SK-N-SH (cell line): ENCODE measurements at regions not wholly inside any gene's neighbourhood (a gene's known extent, or its start where the extent isn't known, plus 50 kb on each side); places are given as distances from the start of the nearest gene placed in this dataset.

ENCODE experiments used
- CTCF ChIA-PET: fragments of 300-600, 350-600 bp; formaldehyde crosslinking; extraction: SDS; loops from one replicate; lab custom pipeline; 2021; lab: Yijun Ruan, JAX
- POLR2A ChIA-PET: fragments of 350-600 bp; sonication (Branson Sonifier 250); formaldehyde crosslinking; extraction: SDS; loops from one replicate; lab custom pipeline; 2020; ENCODE audit warnings: antibody characterized with exemption, inconsistent platforms; lab: Yijun Ruan, JAX
- DNase-seq: peaks from one replicate; pipeline ENCODE4 v3.0.0; 2012
- H2AFZ ChIP-seq: fragments of 200-600 bp; sonication (generic); 2 replicates; pipeline ENCODE4 v1.8.1; 2016; ENCODE audit warnings: antibody characterized with exemption, mild to moderate bottlenecking, low read depth
- H3F3A ChIP-seq: fragments of 200-600 bp; sonication (generic); replicated peaks from 2 replicates; pipeline ENCODE3; 2016; ENCODE audit warnings: antibody characterized with exemption, mild to moderate bottlenecking; ENCODE audit not compliant: insufficient read depth
- H3K27ac ChIP-seq, 2 experiments: fragments of 200-500 bp in 1 of 2; fragments of 200-600 bp in 1 of 2; sonication (Bioruptor generic) in 1 of 2; sonication (generic), shearing (Covaris generic) in 1 of 2; 2 replicates each; pipeline versions ENCODE4 v1.5.1 to v1.6.1; 2014 to 2016; ENCODE audit warnings: low read depth in 2 of 2, inconsistent platforms in 1 of 2, low read length in 1 of 2, mild to moderate bottlenecking in 1 of 2, mixed read lengths in 1 of 2
- H3K27me3 ChIP-seq: fragments of 200-600 bp; sonication (generic), shearing (Covaris generic); 2 replicates; pipeline ENCODE4 v1.6.1; 2016; ENCODE audit warnings: mixed run types; ENCODE audit not compliant: insufficient read depth
- H3K36me3 ChIP-seq, 2 experiments: fragments of 200-500 bp in 1 of 2; fragments of 200-600 bp in 1 of 2; sonication (Bioruptor generic) in 1 of 2; sonication (generic) in 1 of 2; replicated peaks in 1 of 2; 2 replicates each; pipeline versions ENCODE3 to v1.5.1; 2014 to 2016; ENCODE audit warnings: low read length in 1 of 2, mild to moderate bottlenecking in 1 of 2; ENCODE audit not compliant: insufficient read depth in 2 of 2, control insufficient read depth in 1 of 2
- H3K4me1 ChIP-seq, 2 experiments: fragments of 200-500 bp in 1 of 2; fragments of 200-600 bp in 1 of 2; sonication (Bioruptor generic) in 1 of 2; sonication (generic), shearing (Covaris generic) in 1 of 2; 2 replicates each; pipeline versions ENCODE4 v1.5.1 to v1.6.1; 2014 to 2016; ENCODE audit warnings: low read depth in 1 of 2, low read length in 1 of 2, mixed run types in 1 of 2; ENCODE audit not compliant: insufficient read depth in 2 of 2, control insufficient read depth in 1 of 2
- H3K4me2 ChIP-seq: fragments of 200-600 bp; sonication (generic), shearing (Covaris generic); 2 replicates; pipeline ENCODE4 v1.6.1; 2017; ENCODE audit warnings: mixed run types
- H3K4me3 ChIP-seq, 2 experiments: fragments of 200-500 bp in 1 of 2; fragments of 200-600 bp in 1 of 2; sonication (Bioruptor generic) in 1 of 2; sonication (generic), shearing (Covaris generic) in 1 of 2; 2 replicates each; pipeline versions ENCODE4 v1.5.1 to v1.8.1; 2014 to 2016; ENCODE audit warnings: low read depth in 2 of 2, inconsistent platforms in 1 of 2, low read length in 1 of 2, mild to moderate bottlenecking in 1 of 2, mixed read lengths in 1 of 2, moderate library complexity in 1 of 2
- H3K79me2 ChIP-seq: fragments of 200-600 bp; sonication (generic); 2 replicates; pipeline ENCODE4 v1.8.1; 2017; ENCODE audit warnings: mild to moderate bottlenecking; ENCODE audit not compliant: insufficient read depth
- H3K9ac ChIP-seq: fragments of 200-600 bp; sonication (generic); 2 replicates; pipeline ENCODE4 v1.6.1; 2017; ENCODE audit warnings: mixed run types
- H3K9me2 ChIP-seq: fragments of 200-600 bp; sonication (generic); 2 replicates; pipeline ENCODE4 v1.6.1; 2017; ENCODE audit warnings: mixed run types
- H3K9me3 ChIP-seq: fragments of 200-600 bp; sonication (generic); 2 replicates; pipeline ENCODE4 v1.6.1; 2017; ENCODE audit warnings: mixed run types, mild to moderate bottlenecking, moderate library complexity
- H4K20me1 ChIP-seq: fragments of 200-600 bp; sonication (generic); 2 replicates; pipeline ENCODE4 v1.6.1; 2017; ENCODE audit warnings: mild to moderate bottlenecking, mixed run types; ENCODE audit not compliant: insufficient read depth
- ELF1 ChIP-seq: IDR thresholded peaks from 2 replicates; pipeline ENCODE4 v1.4.0; 2012
- MAX ChIP-seq: IDR thresholded peaks from 2 replicates; pipeline ENCODE4 v1.4.0; 2012; ENCODE audit warnings: low read depth
- MXI1 ChIP-seq: IDR thresholded peaks from 2 replicates; pipeline ENCODE4 v1.6.1; 2012; ENCODE audit warnings: mild to moderate bottlenecking, low read depth, low read length, improper control_type of control experiment
- RAD21 ChIP-seq: IDR thresholded peaks from 2 replicates; pipeline ENCODE4 v1.6.1; 2012; ENCODE audit warnings: mild to moderate bottlenecking, low read length
- RCOR1 ChIP-seq: fragments of 150-350 bp; IDR thresholded peaks from 2 replicates; pipeline ENCODE4 v1.6.1; 2017; ENCODE audit warnings: antibody characterized with exemption, low read length
- RXRA ChIP-seq: IDR thresholded peaks from 2 replicates; pipeline ENCODE4 v1.4.0; 2012; ENCODE audit warnings: low read depth, mild to moderate bottlenecking, borderline replicate concordance
- SIN3A ChIP-seq: IDR thresholded peaks from 2 replicates; pipeline ENCODE4 v1.6.1; 2012; ENCODE audit warnings: low read depth, mild to moderate bottlenecking, low read length, moderate library complexity, borderline replicate concordance
- SMC3 ChIP-seq: IDR thresholded peaks from 2 replicates; pipeline ENCODE4 v1.6.1; 2012; ENCODE audit warnings: low read depth, low read length, improper control_type of control experiment
- TAF1 ChIP-seq: IDR thresholded peaks from 2 replicates; pipeline ENCODE4 v1.6.1; 2012; ENCODE audit warnings: low read depth, mild to moderate bottlenecking, low read length, moderate library complexity, borderline replicate concordance
- TCF12 ChIP-seq: IDR thresholded peaks from 2 replicates; pipeline ENCODE4 v1.4.0; 2012
- TEAD4 ChIP-seq: IDR thresholded peaks from 2 replicates; pipeline ENCODE4 v1.4.0; 2012; ENCODE audit warnings: mild to moderate bottlenecking, borderline replicate concordance; ENCODE audit not compliant: insufficient read depth
- WGBS: methylation state at CpG from one replicate; pipeline ENCODE4 v1.1.6; 2017; ENCODE audit warnings: low lambda C conversion rate; 5-methylcytosine and 5-hydroxymethylcytosine counted together
- TF ChIP-seq, protein P1 (sequence below): IDR thresholded peaks from 2 replicates; pipeline ENCODE4 v1.4.0; 2012; ENCODE audit warnings: low read depth, borderline replicate concordance

DNA sequence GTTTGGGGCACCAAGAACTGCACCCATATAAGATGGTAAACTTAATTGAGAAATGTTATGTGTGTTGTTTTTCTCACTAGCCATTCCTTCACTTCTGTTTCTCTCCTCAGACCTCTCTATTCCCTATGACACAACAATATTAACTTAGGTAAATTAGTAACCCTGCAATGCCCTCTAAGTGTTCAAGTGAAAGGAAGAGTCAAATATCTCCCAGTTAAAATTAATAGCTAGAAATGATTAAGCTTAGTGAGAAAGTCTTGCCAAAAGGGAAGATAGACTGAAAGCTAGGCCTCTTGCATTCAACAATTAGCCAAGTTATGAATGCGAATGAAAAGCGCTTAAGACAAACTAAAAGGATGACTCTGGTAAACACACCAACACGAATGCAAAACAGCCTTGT lies 132.9 kb upstream of the KLF8 start:
- Histone ChIP-seq H3K27me3 (no peaks in the 10 kb centered on the region), H3K4me1 (no peaks in the 10 kb centered on the region), H3K36me3 (no peaks in the 10 kb centered on the region), H3K9me2 (no peaks in the 10 kb centered on the region), H3K27ac (no peak overlapping the region), H2AFZ (no peak overlapping the region), H4K20me1 (no peaks in the 10 kb centered on the region), H3K79me2 (no peaks in the 10 kb centered on the region), H3K4me2 (no peak overlapping the region), H3K4me3 (no peak overlapping the region), H3F3A (no peaks in the 10 kb centered on the region), H3K9ac (no peak overlapping the region), H3K9me3 (no peaks in the 10 kb centered on the region)
- no peak for TF ChIP-seq RXRA
- TF ChIP-seq MXI1 = no peak
- TF ChIP-seq MAX = no peak
- TF ChIP-seq, protein P1, sequence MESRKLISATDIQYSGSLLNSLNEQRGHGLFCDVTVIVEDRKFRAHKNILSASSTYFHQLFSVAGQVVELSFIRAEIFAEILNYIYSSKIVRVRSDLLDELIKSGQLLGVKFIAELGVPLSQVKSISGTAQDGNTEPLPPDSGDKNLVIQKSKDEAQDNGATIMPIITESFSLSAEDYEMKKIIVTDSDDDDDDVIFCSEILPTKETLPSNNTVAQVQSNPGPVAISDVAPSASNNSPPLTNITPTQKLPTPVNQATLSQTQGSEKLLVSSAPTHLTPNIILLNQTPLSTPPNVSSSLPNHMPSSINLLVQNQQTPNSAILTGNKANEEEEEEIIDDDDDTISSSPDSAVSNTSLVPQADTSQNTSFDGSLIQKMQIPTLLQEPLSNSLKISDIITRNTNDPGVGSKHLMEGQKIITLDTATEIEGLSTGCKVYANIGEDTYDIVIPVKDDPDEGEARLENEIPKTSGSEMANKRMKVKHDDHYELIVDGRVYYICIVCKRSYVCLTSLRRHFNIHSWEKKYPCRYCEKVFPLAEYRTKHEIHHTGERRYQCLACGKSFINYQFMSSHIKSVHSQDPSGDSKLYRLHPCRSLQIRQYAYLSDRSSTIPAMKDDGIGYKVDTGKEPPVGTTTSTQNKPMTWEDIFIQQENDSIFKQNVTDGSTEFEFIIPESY = no peak
- TF ChIP-seq RAD21 = no peak
- no peak for TF ChIP-seq SMC3
- no peak for TF ChIP-seq TCF12
- no peak for TF ChIP-seq ELF1
- no peak for TF ChIP-seq SIN3A
- TF ChIP-seq TEAD4 = no peak
- TF ChIP-seq RCOR1 = no peak
- WGBS = 3% methylated on average over 3 of the region's 3 CpGs
- ChIA-PET POLR2A (no interaction called here), CTCF (no interaction called here)
- DNase-seq = no peak

- H2AFZ ChIP-seq = no peak overlapping the region
- H3K4me3 ChIP-seq = no peak overlapping the region; a peak in 1 of 4 replicates
- ChIA-PET POLR2A (no interaction called here), CTCF (no interaction called here)
- H3K79me2 ChIP-seq = no peaks in the 10 kb centered on the region
- H3K36me3 ChIP-seq = no peaks in the 10 kb centered on the region
- H3K9me3 ChIP-seq = no peaks in the 10 kb centered on the region
- H3K4me2 ChIP-seq = no peak overlapping the region
- H4K20me1 ChIP-seq = no peaks in the 10 kb centered on the region
- H3K27me3 ChIP-seq = no peaks in the 10 kb centered on the region
- no peak overlapping the region for H3K27ac ChIP-seq
- no peaks in the 10 kb centered on the region for H3K9me2 ChIP-seq
- no peaks in the 10 kb centered on the region for H3F3A ChIP-seq
- no peak for DNase-seq
- TF ChIP-seq RAD21 = no peak
- no peak for TF ChIP-seq MXI1
- no peak for TF ChIP-seq TAF1
- 4% methylated on average over 12 of the region's 12 CpGs for WGBS
- no peaks in the 10 kb centered on the region for H3K4me1 ChIP-seq
- H3K9ac ChIP-seq = no peak overlapping the region
Measured at GRCh38 chrX:56107320-56107719, 124.8 kb upstream of the KLF8 start.
